Kidney (tissue), 13 donors: ENCODE measurements at regions not wholly inside any gene's neighbourhood (a gene's known extent, or its start where the extent isn't known, plus 50 kb on each side); places are given as distances from the start of the nearest gene placed in this dataset.

Experiments
- DNase-seq, 5 donors: peaks; one replicate each; pipeline ENCODE4 v3.0.0-alpha.2; 2013 to 2020
- FAIRE-seq: peaks from 2 replicates; lab custom pipeline; 2012; peaks lifted over from hg19 to GRCh38; lab: Jason Lieb, UNC
- H3K27ac ChIP-seq, 2 donors: one replicate each; pipeline ENCODE4 v1.7.0; 2013; ENCODE audit warnings: low read depth in 2 of 2, low read length in 2 of 2, inconsistent platforms in 1 of 2
- H3K27me3 ChIP-seq: one replicate; pipeline ENCODE4 v1.7.1; 2013; ENCODE audit warnings: low read length, inconsistent platforms; ENCODE audit not compliant: control insufficient read depth, insufficient read depth
- H3K36me3 ChIP-seq, 3 donors: one replicate each; pipeline versions ENCODE4 v1.7.0 to v1.7.1; 2013; ENCODE audit warnings: low read length in 3 of 3, control low read depth in 1 of 3, inconsistent platforms in 1 of 3; ENCODE audit not compliant: insufficient read depth in 3 of 3, control insufficient read depth in 2 of 3
- H3K4me1 ChIP-seq, 3 donors: one replicate each; pipeline versions ENCODE4 v1.7.0 to v1.7.1; 2013; ENCODE audit warnings: low read length in 3 of 3, inconsistent platforms in 1 of 3, low read depth in 1 of 3; ENCODE audit not compliant: control insufficient read depth in 2 of 3, insufficient read depth in 2 of 3
- H3K4me3 ChIP-seq, 3 donors: one replicate each; pipeline versions ENCODE4 v1.7.0 to v1.8.1; 2013; ENCODE audit warnings: low read length in 3 of 3, control low read depth in 1 of 3, inconsistent platforms in 1 of 3
- H3K9ac ChIP-seq, 3 donors: one replicate each; pipeline versions ENCODE4 v1.7.0 to v1.7.1; 2013; ENCODE audit warnings: low read length in 3 of 3, control low read depth in 1 of 3, inconsistent platforms in 1 of 3
- H3K9me3 ChIP-seq, 3 donors: one replicate each; pipeline versions ENCODE4 v1.7.0 to v1.7.1; 2013; ENCODE audit warnings: low read length in 3 of 3, control low read depth in 1 of 3, inconsistent platforms in 1 of 3; ENCODE audit not compliant: control insufficient read depth in 2 of 3, insufficient read depth in 1 of 3
- intact Hi-C: fragments of 100-400 bp; cut with DNase I; formaldehyde crosslinking; loops from one replicate; pipeline ENCODE4 v1.11.1; 2022
- TF ChIP-seq, protein P1 (sequence below): IDR thresholded peaks from 3 replicates; pipeline ENCODE4 v1.5.1; 2012; ENCODE audit warnings: mild to moderate bottlenecking, moderate library complexity, borderline replicate concordance; ENCODE audit not compliant: insufficient read depth; ENCODE audit errors: extremely low read depth
- donor health status: control.
- donor health status: control.
- donor health status: control.
- donor health status: control.
- donor health status: control.
- donor health status: DM: yes; HTN: yes; CAD: no.
- donor health status: Normal renal cell carcinoma (clear cell type).

DNA sequence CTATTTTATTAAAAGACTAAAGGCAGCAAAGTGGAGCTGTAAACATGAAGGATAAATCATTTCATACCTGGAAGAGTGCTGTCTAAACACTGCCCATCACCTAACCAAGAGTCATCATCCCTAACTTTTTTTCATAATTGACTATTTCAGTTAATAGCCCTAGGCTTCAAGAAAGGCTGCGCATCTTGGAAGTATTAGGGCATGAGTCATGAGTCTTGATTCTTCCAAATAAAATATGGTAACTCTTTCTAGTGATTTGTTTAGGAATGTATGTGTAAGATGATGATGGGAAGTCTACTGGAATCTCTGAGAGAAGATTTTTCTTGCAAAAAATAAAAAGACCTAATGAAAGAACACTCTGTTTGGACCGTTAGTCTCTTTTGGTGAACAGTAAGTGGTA, 207.7 kb upstream of the AHR start:
- Histone ChIP-seq H3K4me3 (no peak overlapping the region), H3K9ac (no peak overlapping the region), H3K4me1 (no peaks in the 10 kb centered on the region), H3K27ac (no peak overlapping the region), H3K27me3 (no peaks in the 10 kb centered on the region), H3K36me3 (no peaks in the 10 kb centered on the region), H3K9me3 (no peaks in the 10 kb centered on the region)
- DNase-seq (no peak), FAIRE-seq (no peak)
- intact Hi-C loops: no loop called here
- TF ChIP-seq, protein P1, sequence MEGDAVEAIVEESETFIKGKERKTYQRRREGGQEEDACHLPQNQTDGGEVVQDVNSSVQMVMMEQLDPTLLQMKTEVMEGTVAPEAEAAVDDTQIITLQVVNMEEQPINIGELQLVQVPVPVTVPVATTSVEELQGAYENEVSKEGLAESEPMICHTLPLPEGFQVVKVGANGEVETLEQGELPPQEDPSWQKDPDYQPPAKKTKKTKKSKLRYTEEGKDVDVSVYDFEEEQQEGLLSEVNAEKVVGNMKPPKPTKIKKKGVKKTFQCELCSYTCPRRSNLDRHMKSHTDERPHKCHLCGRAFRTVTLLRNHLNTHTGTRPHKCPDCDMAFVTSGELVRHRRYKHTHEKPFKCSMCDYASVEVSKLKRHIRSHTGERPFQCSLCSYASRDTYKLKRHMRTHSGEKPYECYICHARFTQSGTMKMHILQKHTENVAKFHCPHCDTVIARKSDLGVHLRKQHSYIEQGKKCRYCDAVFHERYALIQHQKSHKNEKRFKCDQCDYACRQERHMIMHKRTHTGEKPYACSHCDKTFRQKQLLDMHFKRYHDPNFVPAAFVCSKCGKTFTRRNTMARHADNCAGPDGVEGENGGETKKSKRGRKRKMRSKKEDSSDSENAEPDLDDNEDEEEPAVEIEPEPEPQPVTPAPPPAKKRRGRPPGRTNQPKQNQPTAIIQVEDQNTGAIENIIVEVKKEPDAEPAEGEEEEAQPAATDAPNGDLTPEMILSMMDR: no peak

DNA sequence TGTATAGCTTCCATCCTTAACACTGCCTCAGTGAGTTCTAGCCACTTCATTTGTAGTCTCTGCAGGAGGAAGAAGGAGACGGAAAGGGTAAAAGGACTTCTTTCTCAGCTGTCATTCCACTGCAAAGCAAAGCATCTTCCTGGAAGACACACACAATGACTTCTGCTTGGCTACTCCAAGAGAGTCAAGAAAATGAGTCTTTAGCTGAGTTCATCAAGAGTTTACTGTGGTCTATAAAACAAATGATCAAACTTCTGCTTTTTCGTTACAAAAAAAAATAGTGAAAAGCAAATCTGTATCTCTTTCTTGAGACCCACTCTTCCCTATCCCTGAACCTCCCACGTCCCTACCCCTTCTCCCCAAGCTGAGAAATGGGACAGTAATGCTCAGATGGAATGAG, 205.0 kb upstream of the AHR start:
- intact Hi-C loops: no loop called here
- H3K4me1 ChIP-seq: no peaks in the 10 kb centered on the region
- no peaks in the 10 kb centered on the region for H3K9me3 ChIP-seq
- no peak overlapping the region for H3K9ac ChIP-seq
- DNase-seq (no peak), FAIRE-seq (no peak)
- TF ChIP-seq, protein P1: no peak
- no peak overlapping the region for H3K27ac ChIP-seq
- H3K27me3 ChIP-seq: no peaks in the 10 kb centered on the region
- no peak overlapping the region for H3K4me3 ChIP-seq
- H3K36me3 ChIP-seq: no peaks in the 10 kb centered on the region

DNA sequence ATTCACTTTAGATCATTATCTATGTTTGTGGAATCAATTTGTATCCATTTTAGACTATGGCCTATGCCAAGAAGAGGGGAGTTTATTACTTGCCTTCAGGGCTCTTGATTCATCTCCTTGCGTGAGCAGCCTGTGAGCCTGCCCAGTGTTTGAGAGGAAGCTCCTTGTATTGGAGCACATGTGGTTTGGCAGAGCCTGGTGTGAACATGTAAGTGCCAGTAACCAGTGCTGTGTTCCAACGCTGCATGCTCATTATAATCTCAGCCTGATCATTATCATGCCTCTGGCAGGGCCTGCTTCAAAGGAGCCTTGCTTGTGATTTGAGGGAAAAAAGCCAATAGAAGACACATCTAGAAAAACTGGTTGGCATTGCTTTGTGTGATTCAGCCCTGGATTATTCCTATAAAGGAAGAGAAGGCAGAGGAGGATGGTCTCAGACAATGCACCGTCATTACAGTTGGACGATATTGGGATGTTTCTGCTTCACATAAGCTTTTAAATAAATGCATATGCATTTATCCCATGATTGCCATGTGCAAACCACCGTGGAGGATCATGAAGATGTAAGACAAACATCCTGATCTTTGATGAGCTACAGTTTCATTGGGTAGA, 203.4 kb upstream of the AHR start:
- intact Hi-C loops: no loop called here
- H3K36me3 ChIP-seq: no peaks in the 10 kb centered on the region
- no peak overlapping the region for H3K27ac ChIP-seq
- DNase-seq: no peak
- FAIRE-seq: no peak
- no peaks in the 10 kb centered on the region for H3K27me3 ChIP-seq
- no peaks in the 10 kb centered on the region for H3K9me3 ChIP-seq
- TF ChIP-seq, protein P1: no peak
- no peaks in the 10 kb centered on the region for H3K4me1 ChIP-seq
- H3K9ac ChIP-seq: no peak overlapping the region
- H3K4me3 ChIP-seq: no peak overlapping the region

DNA sequence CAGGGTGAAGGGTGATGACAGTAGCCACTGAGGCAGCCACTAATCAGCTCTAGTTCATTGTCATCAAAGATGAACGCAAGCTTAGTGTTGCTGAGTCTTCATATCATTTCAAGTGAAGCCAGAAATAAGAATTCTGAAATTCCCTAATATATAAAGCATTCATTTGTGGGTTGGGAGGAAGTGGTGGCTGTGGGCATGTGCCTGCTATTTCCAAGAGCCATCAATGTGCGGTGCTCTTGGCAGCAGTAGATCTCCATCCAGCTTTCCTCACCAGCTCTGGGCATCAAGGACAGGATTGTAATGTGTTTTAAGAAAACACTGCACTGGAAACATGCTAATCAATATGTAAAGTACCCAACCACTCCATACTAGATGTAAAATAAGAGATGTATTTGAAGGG, 202.5 kb upstream of the AHR start:
- no peak for DNase-seq
- Histone ChIP-seq H3K36me3 (no peaks in the 10 kb centered on the region), H3K27ac (no peak overlapping the region), H3K9ac (no peak overlapping the region), H3K27me3 (no peaks in the 10 kb centered on the region), H3K4me1 (no peaks in the 10 kb centered on the region), H3K9me3 (no peaks in the 10 kb centered on the region), H3K4me3 (no peak overlapping the region)
- no peak for FAIRE-seq
- TF ChIP-seq, protein P1: no peak
- intact Hi-C loops: no loop called here
